IPS-NIHi7 (cell line): ENCODE measurements at regions not wholly inside any gene's neighbourhood (a gene's known extent, or its start where the extent isn't known, plus 50 kb on each side); places are given as distances from the start of the nearest gene placed in this dataset.

Source experiments
- DNase-seq: peaks from one replicate; pipeline ENCODE4 v3.0.0; 2012; ENCODE audit warnings: mixed read lengths; ENCODE audit errors: extremely low spot score

- DNase-seq = no peak
Observed at GRCh38 chr2:16565481-16565880, 100.2 kb downstream of the CYRIA start.

- no peak for DNase-seq
Observed at GRCh38 chr2:16561676-16562075, 104.0 kb downstream of the CYRIA start.

GRCh38 chr2:16561251-16561650, 104.4 kb downstream of the CYRIA start:
- no peak for DNase-seq

GRCh38 chr2:16559278-16560067, 106.2 kb downstream of the CYRIA start:
- DNase-seq = no peak

GRCh38 chr2:16554060-16554583, 111.5 kb downstream of the CYRIA start:
- DNase-seq = no peak

- DNase-seq = peak; percentile 56
Observed at GRCh38 chr2:16553226-16553625, 112.4 kb downstream of the CYRIA start.

- no peak for DNase-seq
Observed at GRCh38 chr2:16552202-16552601, 113.4 kb downstream of the CYRIA start.

GRCh38 chr2:16548036-16548435, 117.6 kb downstream of the CYRIA start:
- no peak for DNase-seq

GRCh38 chr2:16546128-16546754, 119.4 kb downstream of the CYRIA start:
- peak; percentile 78 for DNase-seq

GRCh38 chr2:16538707-16539106, 126.9 kb downstream of the CYRIA start:
- DNase-seq = no peak

- DNase-seq = no peak
Observed at GRCh38 chr2:16537347-16537746, 128.3 kb downstream of the CYRIA start.

- no peak for DNase-seq
Observed at GRCh38 chr2:16526193-16526592, 139.4 kb downstream of the CYRIA start.

GRCh38 chr2:16525265-16525887, 140.3 kb downstream of the CYRIA start:
- peak; percentile 86 for DNase-seq

- DNase-seq = no peak
Observed at GRCh38 chr2:16523711-16524110, 141.9 kb downstream of the CYRIA start.

- DNase-seq = no peak
Observed at GRCh38 chr2:16522031-16522831, 143.4 kb downstream of the CYRIA start.

- DNase-seq = no peak
Observed at GRCh38 chr2:16520891-16521290, 144.7 kb downstream of the CYRIA start.

GRCh38 chr2:16515696-16516095, 149.9 kb downstream of the CYRIA start:
- DNase-seq = no peak

GRCh38 chr2:16513626-16514025, 152.0 kb downstream of the CYRIA start:
- no peak for DNase-seq

- no peak for DNase-seq
Observed at GRCh38 chr2:16511041-16511440, 154.6 kb downstream of the CYRIA start.

- DNase-seq = no peak
Observed at GRCh38 chr2:16509042-16509441, 156.6 kb downstream of the CYRIA start.

GRCh38 chr2:16508490-16508851, 157.2 kb downstream of the CYRIA start:
- no peak for DNase-seq
